ENCODE measurements at regions not wholly inside any gene's neighbourhood (a gene's known extent, or its start where the extent isn't known, plus 50 kb on each side); places are given as distances from the start of the nearest gene placed in this dataset.

DNA sequence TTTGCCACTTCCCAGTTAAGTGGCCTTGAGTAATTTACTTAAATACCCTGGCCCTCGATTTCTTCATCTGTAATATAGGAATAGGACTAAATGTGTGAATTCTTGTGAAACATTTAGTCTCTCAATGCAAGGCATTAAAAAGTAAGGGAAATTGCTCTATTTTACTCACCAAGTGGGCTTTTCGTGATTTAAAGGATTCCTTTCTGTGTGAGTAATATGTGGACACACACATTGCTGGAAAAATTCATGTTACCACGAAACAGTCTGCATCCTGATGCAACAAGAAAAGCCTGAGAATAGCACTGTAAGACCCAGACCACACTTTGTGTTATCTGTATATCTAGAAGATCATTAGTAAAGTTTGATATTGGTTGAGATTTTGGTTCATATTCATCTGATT lies 1243.0 kb upstream of the CDH9 start:
- TF ChIP-seq, protein P1, sequence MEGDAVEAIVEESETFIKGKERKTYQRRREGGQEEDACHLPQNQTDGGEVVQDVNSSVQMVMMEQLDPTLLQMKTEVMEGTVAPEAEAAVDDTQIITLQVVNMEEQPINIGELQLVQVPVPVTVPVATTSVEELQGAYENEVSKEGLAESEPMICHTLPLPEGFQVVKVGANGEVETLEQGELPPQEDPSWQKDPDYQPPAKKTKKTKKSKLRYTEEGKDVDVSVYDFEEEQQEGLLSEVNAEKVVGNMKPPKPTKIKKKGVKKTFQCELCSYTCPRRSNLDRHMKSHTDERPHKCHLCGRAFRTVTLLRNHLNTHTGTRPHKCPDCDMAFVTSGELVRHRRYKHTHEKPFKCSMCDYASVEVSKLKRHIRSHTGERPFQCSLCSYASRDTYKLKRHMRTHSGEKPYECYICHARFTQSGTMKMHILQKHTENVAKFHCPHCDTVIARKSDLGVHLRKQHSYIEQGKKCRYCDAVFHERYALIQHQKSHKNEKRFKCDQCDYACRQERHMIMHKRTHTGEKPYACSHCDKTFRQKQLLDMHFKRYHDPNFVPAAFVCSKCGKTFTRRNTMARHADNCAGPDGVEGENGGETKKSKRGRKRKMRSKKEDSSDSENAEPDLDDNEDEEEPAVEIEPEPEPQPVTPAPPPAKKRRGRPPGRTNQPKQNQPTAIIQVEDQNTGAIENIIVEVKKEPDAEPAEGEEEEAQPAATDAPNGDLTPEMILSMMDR (IDR thresholded peaks at IDR 0.05; ENCODE audit: insufficient read depth, low read length): no peak
- no peak for DNase-seq (ENCODE audit: low read depth)
- no peak overlapping the region for H3K4me3 ChIP-seq (ENCODE audit: low read depth, low read length)

DNA sequence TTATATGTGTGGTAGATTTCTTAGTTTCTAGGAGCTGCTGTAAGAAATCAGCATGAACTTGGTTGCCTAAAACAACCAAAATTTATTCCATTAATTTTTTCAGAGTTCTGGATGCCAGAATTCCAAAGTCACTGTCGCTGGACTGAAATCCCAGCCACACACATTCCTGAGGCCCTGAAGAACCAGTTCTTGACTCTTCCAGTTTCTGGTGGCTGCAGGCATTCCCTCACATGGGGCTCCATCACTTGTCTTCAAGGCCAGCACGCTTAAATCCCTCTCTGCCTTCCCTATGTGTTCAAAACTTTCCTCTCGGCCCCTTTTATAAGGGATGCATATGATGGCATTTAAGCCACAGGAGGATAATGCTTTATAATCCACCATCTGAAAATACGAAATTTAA lies 1237.5 kb upstream of the CDH9 start:
- no peak for DNase-seq (ENCODE audit: low read depth)
- TF ChIP-seq, protein P1 (IDR thresholded peaks at IDR 0.05; ENCODE audit: insufficient read depth, low read length): no peak
- no peak overlapping the region for H3K4me3 ChIP-seq (ENCODE audit: low read depth, low read length)

GRCh38 chr5:28269978-28270377 lies 1231.6 kb upstream of the CDH9 start:
- no peak overlapping the region for H3K4me3 ChIP-seq (ENCODE audit: low read depth, low read length)
- TF ChIP-seq, protein P1 (IDR thresholded peaks at IDR 0.05; ENCODE audit: insufficient read depth, low read length): no peak
- no peak for DNase-seq (ENCODE audit: low read depth)

- TF ChIP-seq, protein P1 (IDR thresholded peaks at IDR 0.05; ENCODE audit: insufficient read depth, low read length): no peak
- no peak overlapping the region for H3K4me3 ChIP-seq (ENCODE audit: low read depth, low read length)
- DNase-seq (ENCODE audit: low read depth): no peak
These were observed 1227.5 kb upstream of the CDH9 start for GRCh38 chr5:28265877-28266276.

DNA sequence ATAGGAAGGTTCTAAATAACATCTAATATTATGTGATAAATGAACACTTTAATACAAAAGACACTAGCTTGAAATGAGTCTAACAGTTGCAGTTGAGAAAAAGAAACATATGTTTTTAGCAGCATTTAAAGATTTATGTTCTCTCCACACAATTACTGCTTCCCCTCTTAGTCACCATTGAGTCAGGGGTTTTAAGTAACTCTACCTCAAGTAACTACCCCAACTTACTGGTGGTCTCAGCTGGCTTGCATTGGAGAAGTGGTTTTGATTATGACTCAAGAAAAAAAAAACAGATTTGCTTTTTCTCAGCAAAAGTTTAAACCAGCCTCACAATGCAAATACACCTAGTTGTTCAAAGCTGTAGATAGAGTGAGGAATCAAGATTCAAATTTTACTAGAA lies 1216.5 kb upstream of the CDH9 start:
- DNase-seq (ENCODE audit: low read depth): no peak
- no peak overlapping the region for H3K4me3 ChIP-seq (ENCODE audit: low read depth, low read length)
- TF ChIP-seq, protein P1 (IDR thresholded peaks at IDR 0.05; ENCODE audit: insufficient read depth, low read length): no peak

- TF ChIP-seq, protein P1 (IDR thresholded peaks at IDR 0.05; ENCODE audit: insufficient read depth, low read length): no peak
- H3K4me3 ChIP-seq (ENCODE audit: low read depth, low read length): no peak overlapping the region
- DNase-seq (ENCODE audit: low read depth): no peak
These were observed 1215.0 kb upstream of the CDH9 start for GRCh38 chr5:28253431-28253830.

DNA sequence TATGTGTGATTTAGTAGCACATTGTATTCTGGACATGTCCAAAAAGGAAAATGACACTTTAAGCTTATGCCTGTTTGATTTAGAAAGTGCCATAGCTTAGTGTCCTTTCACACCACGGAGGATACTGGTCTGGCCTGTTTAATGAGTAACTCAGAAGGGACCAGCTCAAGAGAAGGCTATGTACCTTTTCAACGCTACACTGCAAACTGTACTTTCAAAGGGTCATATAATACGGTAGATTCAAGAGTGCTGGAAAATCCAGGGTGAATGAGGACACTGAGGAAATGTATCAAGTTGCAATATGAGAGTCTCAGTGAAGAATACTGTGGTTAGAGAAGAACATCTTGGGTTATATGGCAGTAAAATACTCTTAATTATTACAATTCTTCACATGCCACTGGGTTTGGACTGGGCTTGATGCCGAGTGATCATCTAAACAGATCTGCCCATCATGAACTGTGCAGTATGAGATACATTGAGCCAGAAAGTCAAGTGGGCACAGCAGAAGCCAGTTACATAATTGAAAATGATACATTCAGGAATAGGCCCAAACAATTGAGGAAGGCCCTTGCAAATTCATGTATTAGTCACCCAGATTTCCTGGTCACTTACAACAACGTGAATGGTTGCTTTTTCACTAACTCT lies 1211.5 kb upstream of the CDH9 start:
- no peak overlapping the region for H3K4me3 ChIP-seq (ENCODE audit: low read depth, low read length)
- TF ChIP-seq, protein P1 (IDR thresholded peaks at IDR 0.05; ENCODE audit: insufficient read depth, low read length): no peak
- DNase-seq (ENCODE audit: low read depth): no peak
